ENCODE measurements at regions not wholly inside any gene's neighbourhood (a gene's known extent, or its start where the extent isn't known, plus 50 kb on each side); places are given as distances from the start of the nearest gene placed in this dataset.

- no peak for TF ChIP-seq POLR2AphosphoS5 (IDR thresholded peaks at IDR 0.05; ENCODE audit: low read depth, low read length)
- TF ChIP-seq MXI1 (IDR thresholded peaks at IDR 0.05; ENCODE audit: low read depth, low read length) = no peak
- no peak for TF ChIP-seq SMC3 (IDR thresholded peaks at IDR 0.05; ENCODE audit: low read depth, low read length)
- TF ChIP-seq EP300 (IDR thresholded peaks at IDR 0.05; ENCODE audit: borderline replicate concordance in 1 of 2, low read depth in 1 of 2, low read length in 1 of 2) = no peak
- no peak for TF ChIP-seq ZBTB33 (IDR thresholded peaks at IDR 0.05; ENCODE audit: borderline replicate concordance, low read depth)
- TF ChIP-seq JUND (IDR thresholded peaks at IDR 0.05) = no peak
- TF ChIP-seq REST (IDR thresholded peaks at IDR 0.05; ENCODE audit: low read depth, low read length) = no peak
- no peak for TF ChIP-seq USF2 (IDR thresholded peaks at IDR 0.05; ENCODE audit: borderline replicate concordance, low read depth, low read length)
- TF ChIP-seq CTCF (IDR thresholded peaks at IDR 0.05) = no peak
Measured at GRCh38 chr6:125469915-125470314, 168.1 kb upstream of the HDDC2 start.
